GM21515 (cell line): ENCODE measurements at regions not wholly inside any gene's neighbourhood (a gene's known extent, or its start where the extent isn't known, plus 50 kb on each side); places are given as distances from the start of the nearest gene placed in this dataset.

Source experiments
- ATAC-seq: cut with Tn5 transposase; IDR thresholded peaks from one replicate; pipeline ENCODE4 v1.9.1; 2021; ENCODE audit not compliant: unreplicated experiment

- ATAC-seq = no peak
Measured at GRCh38 chr3:135310317-135310716, 515.3 kb downstream of the EPHB1 start.

DNA sequence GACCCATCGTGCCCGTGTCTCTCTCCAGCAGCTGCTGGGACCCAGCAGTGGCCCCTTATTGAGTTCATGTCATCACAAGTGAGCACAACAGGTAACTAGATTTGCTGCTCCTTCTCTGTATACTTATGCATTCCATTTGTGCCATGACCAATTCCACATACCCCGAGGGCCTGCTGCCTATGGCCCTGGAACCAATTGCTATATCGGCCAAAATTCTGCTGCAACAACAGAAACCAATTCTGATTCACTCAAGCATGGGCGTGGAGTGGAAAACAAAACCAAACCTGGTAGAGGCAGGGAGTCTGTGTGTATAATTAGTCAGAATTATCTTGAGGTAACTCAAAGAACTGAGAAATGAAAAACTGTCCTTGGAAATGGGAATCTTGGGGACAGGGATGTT is 516.6 kb downstream of the EPHB1 start:
- no peak for ATAC-seq

DNA sequence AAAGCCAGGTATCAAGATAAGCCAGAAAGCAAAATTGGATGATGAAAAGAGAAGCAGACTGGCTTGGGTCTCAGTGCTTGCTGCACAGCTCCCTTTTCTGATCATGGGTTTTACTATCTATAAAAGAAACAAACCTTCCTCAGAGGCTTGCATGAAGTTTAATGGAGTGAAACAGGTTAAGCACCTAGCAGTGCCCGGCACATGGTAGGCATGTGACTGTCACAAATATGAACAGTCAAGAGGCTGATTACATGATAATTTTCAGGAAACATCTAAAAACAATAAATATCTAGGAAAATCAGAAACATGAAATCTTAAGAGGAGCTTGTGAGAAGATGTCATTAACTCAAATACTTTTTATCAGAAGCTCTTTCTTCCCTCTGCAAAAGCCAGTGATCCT is 519.2 kb downstream of the EPHB1 start:
- no peak for ATAC-seq

DNA sequence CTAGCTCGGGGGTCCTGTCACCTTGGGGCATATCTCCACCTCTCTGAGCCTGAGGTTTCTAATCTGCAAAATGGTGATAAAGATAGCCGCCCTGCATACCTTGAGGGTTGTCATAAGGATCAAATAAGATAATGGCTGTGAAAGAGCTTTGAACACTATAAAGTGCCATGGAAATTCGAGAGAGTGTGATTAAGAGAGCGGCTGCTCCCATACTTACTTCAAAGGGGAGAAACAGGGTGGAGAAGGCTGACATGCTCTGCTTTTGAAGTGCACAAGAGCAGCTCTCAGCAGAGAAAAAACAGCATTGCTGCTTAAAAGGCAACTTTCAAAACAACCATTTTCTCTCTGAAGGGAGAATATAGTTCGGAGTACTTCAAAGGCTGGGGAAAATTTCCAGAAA is 529.2 kb downstream of the EPHB1 start:
- no peak for ATAC-seq

- ATAC-seq = no peak
Measured at GRCh38 chr3:135325096-135325495, 530.0 kb downstream of the EPHB1 start.

DNA sequence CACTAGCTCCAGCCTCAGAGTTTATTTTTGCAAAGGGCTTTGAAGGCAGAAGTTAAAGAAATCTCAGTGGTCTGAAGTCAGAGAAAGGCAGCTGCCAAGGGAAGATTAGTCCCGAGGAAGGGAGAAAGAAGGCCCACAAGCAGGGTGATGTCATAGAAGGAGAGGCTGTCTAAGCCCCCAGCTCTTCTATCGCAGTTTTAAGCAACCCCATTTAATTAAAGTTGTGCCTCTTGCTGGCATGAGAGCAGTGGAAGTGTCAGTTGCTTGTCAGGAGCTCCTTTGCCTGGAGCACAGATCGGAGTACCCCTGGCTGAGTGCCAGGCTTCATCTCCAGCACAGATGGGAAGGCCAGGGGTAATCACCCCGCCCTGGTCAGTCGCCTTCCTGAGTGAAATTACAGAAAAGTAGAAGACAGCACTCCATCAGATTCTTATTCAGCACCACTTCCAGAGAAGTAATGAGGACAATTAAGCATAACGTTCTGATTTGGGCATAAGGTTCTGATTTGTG is 530.7 kb downstream of the EPHB1 start:
- ATAC-seq = no peak

GRCh38 chr3:135326851-135327250 is 531.8 kb downstream of the EPHB1 start:
- ATAC-seq = no peak

DNA sequence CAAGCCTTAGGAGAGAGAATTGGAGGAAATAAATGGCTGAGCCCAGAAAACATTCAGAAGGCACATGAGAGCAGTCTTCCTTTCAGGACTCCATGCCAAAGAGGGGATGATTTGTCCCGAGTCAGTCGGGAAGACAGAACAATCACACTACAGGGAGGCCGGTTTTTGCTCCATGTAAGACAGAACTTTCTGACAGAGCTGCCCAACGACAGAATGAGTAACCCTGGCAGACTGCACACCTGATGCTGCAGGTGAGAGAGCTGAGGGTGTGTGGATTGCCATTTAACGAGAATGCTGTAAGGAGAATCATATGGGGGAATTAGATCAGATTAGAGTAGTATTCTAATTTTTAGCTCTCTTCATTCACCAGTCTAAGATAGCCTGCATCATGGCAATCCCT is 533.0 kb downstream of the EPHB1 start:
- ATAC-seq = no peak

DNA sequence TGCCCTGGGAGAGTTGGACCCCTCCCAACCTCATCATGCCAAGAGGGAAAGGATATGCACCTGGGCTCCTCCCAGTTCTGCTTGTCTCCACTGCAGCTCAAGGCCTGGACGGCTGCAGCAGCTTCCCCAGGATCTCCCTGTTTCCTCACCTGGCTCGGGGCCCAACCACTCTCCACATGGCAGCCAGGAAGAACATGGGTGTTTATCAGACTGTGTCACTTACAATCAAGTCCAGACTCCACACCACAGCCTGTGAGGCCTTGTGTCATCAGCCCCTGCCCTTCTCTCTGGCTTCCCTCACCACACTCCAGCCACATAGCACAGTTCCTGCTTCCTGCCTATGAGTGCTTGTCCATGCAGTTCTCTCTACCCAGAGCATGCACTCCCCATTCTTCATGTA is 534.4 kb downstream of the EPHB1 start:
- no peak for ATAC-seq

DNA sequence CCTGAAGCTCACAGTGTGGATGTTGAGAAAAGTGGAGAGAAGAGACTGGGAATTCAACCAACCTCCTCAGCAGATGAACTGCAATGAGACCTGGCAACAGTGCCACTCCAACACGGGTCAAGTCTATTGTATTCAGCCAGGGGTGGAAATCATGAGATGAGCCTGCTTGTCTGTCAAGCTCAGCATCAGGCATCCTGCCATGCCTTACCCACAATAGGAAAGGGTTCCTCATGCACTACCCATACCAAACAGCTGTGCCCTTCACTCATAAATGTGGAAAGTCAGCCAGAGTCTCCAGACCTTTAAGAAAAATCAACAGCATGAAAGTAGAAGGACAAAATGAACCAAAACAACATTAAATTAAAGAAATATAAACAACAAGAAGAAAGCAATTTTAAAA is 542.1 kb downstream of the EPHB1 start:
- ATAC-seq = no peak

DNA sequence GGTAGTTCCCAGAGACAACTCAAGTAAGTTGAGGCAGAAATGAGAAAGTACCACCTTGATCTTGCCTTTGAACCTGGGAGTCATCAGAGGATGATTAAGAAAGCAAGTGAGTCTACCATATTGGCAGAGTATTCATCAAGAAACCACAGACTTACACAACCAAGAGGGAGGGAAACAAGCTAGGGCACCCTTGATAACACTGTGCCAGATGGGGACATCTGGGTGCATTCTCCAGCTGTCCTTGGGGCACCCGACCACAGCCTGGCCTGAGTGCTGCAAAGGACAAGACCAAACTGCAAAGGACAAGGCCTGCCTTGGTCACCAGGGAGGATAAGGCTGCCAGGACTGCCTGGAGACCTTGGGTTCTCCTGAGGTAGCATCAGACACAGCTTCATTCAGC is 553.6 kb downstream of the EPHB1 start:
- no peak for ATAC-seq

- no peak for ATAC-seq
Measured at GRCh38 chr3:135349254-135349948, 554.3 kb downstream of the EPHB1 start.

GRCh38 chr3:135352213-135352612 is 557.2 kb downstream of the EPHB1 start:
- ATAC-seq = no peak

- no peak for ATAC-seq
Measured at GRCh38 chr3:135362889-135363288, 567.8 kb downstream of the EPHB1 start.

- ATAC-seq = no peak
Measured at GRCh38 chr3:135364676-135365075, 569.6 kb downstream of the EPHB1 start.

GRCh38 chr3:135366816-135367215 is 571.8 kb downstream of the EPHB1 start:
- no peak for ATAC-seq

- ATAC-seq = no peak
Measured at GRCh38 chr3:135368316-135368715, 573.3 kb downstream of the EPHB1 start.

- no peak for ATAC-seq
Measured at GRCh38 chr3:135368781-135369180, 573.7 kb downstream of the EPHB1 start.

GRCh38 chr3:135374571-135374970 is 579.5 kb downstream of the EPHB1 start:
- ATAC-seq = no peak

DNA sequence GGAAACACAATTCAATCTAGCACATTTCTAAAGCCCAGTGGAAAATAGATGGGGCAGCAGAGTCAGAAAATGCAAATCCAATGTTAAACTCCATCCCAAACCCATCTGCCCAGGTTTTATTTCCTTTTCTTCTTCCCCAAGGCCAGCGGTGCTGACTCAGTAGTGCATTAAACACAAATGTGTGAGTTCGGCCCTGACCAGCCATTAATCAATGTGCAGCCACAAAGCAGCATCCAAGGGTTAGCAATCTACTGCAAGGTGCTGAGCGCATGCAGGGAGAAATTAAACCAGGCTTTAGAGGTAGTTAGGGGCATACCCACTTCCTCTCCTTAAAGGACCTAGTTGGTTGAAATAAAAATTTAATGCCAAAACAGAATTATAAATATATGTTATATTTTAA is 583.3 kb upstream of the PPP2R3A start:
- no peak for ATAC-seq

GRCh38 chr3:135382621-135383020 is 582.9 kb upstream of the PPP2R3A start:
- ATAC-seq = no peak

GRCh38 chr3:135383301-135383700 is 582.2 kb upstream of the PPP2R3A start:
- ATAC-seq = no peak

- ATAC-seq = no peak
Measured at GRCh38 chr3:135392151-135392550, 573.4 kb upstream of the PPP2R3A start.
